ENCODE measurements at regions not wholly inside any gene's neighbourhood (a gene's known extent, or its start where the extent isn't known, plus 50 kb on each side); places are given as distances from the start of the nearest gene placed in this dataset.

DNA sequence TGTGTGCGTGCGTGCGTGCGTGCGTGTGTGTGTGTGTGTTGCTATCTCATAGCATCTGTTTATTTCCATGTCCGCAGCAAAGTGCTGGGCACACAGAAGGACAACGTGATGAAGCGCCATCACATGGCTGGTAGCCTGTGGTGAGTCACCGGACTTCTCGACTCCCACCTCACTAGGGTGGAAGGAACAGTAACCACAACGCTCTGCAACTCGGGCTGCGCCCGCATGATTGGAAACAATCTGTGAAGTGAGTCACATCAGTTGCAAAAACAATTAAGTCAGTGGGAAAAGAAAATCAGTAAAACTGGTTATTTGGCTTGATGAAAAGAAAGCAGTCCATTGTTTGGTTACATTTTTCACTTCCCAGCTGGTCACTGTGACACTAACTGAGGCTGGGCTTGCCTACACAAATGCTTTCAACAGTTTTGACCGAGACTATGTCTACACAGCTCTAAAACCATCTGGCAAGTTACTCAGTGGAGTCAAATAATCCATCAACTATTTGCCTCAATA is 437.3 kb upstream of the CADM1 start:
- H3K4me3 ChIP-seq (replicated peaks; ENCODE audit: low read depth, low read length): no peak overlapping the region
- TF ChIP-seq CTCF (IDR thresholded peaks at IDR 0.05; ENCODE audit: low read depth, low read length, missing control alignments): no peak
- no peak for DNase-seq (ENCODE audit: extremely low read depth, low read depth)

GRCh38 chr11:115941044-115941443 is 436.8 kb upstream of the CADM1 start:
- no peak for DNase-seq (ENCODE audit: extremely low read depth, low read depth)
- TF ChIP-seq CTCF (IDR thresholded peaks at IDR 0.05; ENCODE audit: low read depth, low read length, missing control alignments): no peak
- no peak overlapping the region for H3K4me3 ChIP-seq (replicated peaks; ENCODE audit: low read depth, low read length)

DNA sequence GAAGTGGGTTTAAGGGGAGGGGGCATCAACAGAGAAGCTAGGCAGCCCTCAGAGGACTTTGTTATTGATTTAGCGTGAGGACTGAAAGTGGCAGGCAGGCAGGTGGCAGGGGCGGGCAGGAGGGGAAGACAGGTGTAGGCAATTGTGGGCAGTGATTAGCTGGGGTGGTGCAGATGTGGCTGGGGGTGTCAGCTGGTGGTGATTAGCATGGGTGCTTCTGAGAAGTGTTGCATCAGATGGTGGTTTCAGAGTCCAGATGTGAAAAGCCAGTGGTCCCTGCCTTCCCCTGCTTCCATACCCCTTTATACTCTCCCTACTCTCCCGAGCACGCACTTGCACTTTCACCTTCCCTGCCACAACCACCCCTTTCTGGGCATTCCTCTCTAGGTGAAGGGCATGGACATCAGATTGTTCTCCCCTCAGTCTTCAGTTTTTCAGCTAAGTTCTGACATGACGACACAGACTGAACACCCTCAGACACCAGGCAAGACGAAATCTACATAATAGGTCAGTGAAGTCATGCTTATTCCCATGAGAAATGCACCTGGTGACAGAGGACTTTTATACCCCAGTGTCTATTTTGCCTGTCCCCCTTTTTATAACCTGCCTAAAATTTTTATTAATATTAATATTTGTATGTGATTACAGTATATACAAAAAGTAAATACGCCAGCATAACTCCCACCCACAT is 435.7 kb upstream of the CADM1 start:
- no peak overlapping the region for H3K4me3 ChIP-seq (replicated peaks; ENCODE audit: low read depth, low read length)
- DNase-seq (ENCODE audit: extremely low read depth, low read depth): no peak
- no peak for TF ChIP-seq CTCF (IDR thresholded peaks at IDR 0.05; ENCODE audit: low read depth, low read length, missing control alignments)

DNA sequence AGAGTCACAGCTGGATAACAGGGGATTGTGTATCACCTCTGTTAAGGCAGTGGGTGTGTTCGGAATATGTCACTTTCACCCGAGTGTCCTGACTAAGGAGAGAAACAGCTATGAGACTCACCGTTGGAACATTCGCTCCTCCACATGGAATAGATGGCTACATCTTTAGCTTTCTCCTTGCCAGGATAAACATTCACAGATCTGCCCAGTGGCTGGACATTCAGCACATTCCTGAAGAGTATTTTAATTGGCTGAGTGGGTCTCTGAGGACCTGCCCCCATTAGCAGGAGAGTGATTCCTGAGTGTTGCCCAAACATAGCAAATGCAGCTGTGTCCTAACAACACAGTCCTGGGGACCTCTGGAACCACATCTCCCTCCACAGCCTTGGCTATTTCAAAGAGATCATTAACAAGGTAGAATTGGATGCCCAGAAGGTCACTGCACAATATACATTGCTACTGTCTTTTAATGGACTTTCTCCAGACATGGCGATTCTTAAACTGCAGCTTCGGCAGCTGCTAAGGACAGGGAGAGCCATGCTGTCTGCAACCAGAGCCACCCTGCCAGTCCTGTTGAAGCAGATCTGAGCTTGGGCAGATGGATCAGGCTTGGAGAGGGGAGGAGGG is 435.0 kb upstream of the CADM1 start:
- no peak for DNase-seq (ENCODE audit: extremely low read depth, low read depth)
- no peak overlapping the region for H3K4me3 ChIP-seq (replicated peaks; ENCODE audit: low read depth, low read length)
- TF ChIP-seq CTCF (IDR thresholded peaks at IDR 0.05; ENCODE audit: low read depth, low read length, missing control alignments): no peak

- no peak for TF ChIP-seq CTCF (IDR thresholded peaks at IDR 0.05; ENCODE audit: low read depth, low read length, missing control alignments)
These were observed 429.3 kb upstream of the CADM1 start for GRCh38 chr11:115933564-115933963.

DNA sequence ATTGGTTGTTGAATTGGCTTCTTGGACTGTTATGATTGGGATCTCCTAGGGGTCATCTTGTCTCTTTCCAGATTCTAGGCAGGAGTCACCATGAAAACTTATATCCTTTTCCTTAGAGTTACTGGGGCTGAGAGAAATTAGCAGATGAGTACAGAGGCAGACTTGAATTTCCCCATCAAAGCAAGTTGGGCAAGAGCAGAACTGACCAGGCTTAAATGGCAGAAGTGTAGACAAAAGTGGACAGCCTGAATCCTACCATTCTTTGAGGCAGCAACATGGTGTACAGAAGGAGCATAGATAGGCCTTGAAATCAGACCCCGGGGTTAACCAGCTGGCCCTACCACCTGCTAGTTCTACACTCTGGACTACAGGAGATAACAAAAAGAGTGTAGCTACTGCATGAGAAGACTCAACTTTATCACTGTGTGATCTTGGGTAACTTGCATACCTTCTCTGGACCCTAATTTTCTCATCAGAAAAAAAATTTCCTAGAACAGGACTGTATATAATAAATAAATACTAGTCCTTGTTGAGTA is 427.4 kb upstream of the CADM1 start:
- DNase-seq (ENCODE audit: extremely low read depth, low read depth): no peak
- TF ChIP-seq CTCF (IDR thresholded peaks at IDR 0.05; ENCODE audit: low read depth, low read length, missing control alignments): no peak
- H3K4me3 ChIP-seq (replicated peaks; ENCODE audit: low read depth, low read length): no peak overlapping the region

More at GRCh38 chr11:115933564-115933963, 429.3 kb upstream of the CADM1 start:
- no peak overlapping the region for H3K4me3 ChIP-seq (replicated peaks; ENCODE audit: low read depth, low read length)
- DNase-seq (ENCODE audit: extremely low read depth, low read depth): no peak
